ENCODE measurements at regions not wholly inside any gene's neighbourhood (a gene's known extent, or its start where the extent isn't known, plus 50 kb on each side); places are given as distances from the start of the nearest gene placed in this dataset.

DNA sequence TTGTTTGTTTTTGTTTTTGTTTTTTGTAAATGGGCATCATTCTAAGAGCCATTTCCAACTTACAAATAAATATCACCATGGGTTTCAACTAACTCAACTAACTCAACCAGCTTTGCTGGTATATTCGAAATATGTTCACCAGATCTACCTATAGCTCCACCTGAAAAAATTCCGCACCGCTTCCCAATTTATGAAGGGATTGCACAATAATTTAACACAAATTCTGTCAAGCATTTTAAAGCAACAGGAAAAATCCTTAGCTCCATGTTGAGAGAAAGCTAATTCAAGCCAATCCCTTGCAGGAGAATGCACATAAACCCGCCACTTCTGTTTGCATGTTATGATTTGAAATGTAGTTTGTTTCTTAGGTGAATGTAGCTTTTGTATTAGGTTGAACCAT, 417.8 kb downstream of the EFNB2 start:
- peak overlapping the region; percentile 40; the same call in 1 of the 2 replicates for H3K4me2 ChIP-seq (ENCODE audit: low read length)
- H3K27me3 ChIP-seq (ENCODE audit: insufficient read depth, low read length) = no peaks in the 10 kb centered on the region
- H2AFZ ChIP-seq (ENCODE audit: low read depth, low read length, poor library complexity, severe bottlenecking) = no peak overlapping the region
- H3K9me3 ChIP-seq (ENCODE audit: control insufficient read depth in 1 of 2, insufficient read depth in 1 of 2, low read depth in 1 of 2, low read length in 2 of 2) = no peaks in the 10 kb centered on the region
- H3K9ac ChIP-seq (ENCODE audit: low read length) = no peak overlapping the region
- no peaks in the 10 kb centered on the region for H3K36me3 ChIP-seq (ENCODE audit: control insufficient read depth in 1 of 2, insufficient read depth in 2 of 2, low read length in 2 of 2)
- ATAC-seq (no peak), DNase-seq (ENCODE audit: low read depth, low spot score) (no peak)
- peaks cover 7 to 29% of the 10 kb centered on the region in 2 experiments for H3K4me1 ChIP-seq (ENCODE audit: control insufficient read depth in 1 of 2, insufficient read depth in 2 of 2, low read length in 2 of 2)
- ChIA-PET POLR2A (no interaction called here), RAD21 (ENCODE audit: low non-redundant PET in 1 of 2, low total read pairs in 2 of 2, uncharacterized antibody in 2 of 2, unreplicated experiment in 2 of 2) (no interaction called here), CTCF (no interaction called here)
- H3K27ac ChIP-seq (ENCODE audit: low read depth, low read length) = no peak overlapping the region
- intact Hi-C loops (cut with micrococcal nuclease) = no loop called here
- no peaks in the 10 kb centered on the region for H4K20me1 ChIP-seq (ENCODE audit: insufficient read depth)
- H3K79me2 ChIP-seq (ENCODE audit: insufficient read depth, low read length) = no peaks in the 10 kb centered on the region
- TF ChIP-seq SIN3A (IDR thresholded peaks at IDR 0.05; ENCODE audit: low read depth) = no peak
- no peak for TF ChIP-seq ZBTB33 (IDR thresholded peaks at IDR 0.05; ENCODE audit: extremely low read depth, insufficient replicate concordance, low read length)
- TF ChIP-seq ZFX (IDR thresholded peaks at IDR 0.05) = no peak
- TF ChIP-seq YY1 (IDR thresholded peaks at IDR 0.05; ENCODE audit: extremely low read depth, insufficient replicate concordance, low read depth, low read length) = no peak
- no peak for TF ChIP-seq TCF7L2 (IDR thresholded peaks at IDR 0.05; ENCODE audit: borderline replicate concordance, extremely low read depth, insufficient read depth, insufficient read length)
- TF ChIP-seq JUND (IDR thresholded peaks at IDR 0.05) = no peak
- TF ChIP-seq ATF3 (IDR thresholded peaks at IDR 0.05) = no peak
- no peak for TF ChIP-seq EZH2phosphoT487 (IDR thresholded peaks at IDR 0.05; ENCODE audit: borderline replicate concordance)
- no peak for TF ChIP-seq ELF1 (IDR thresholded peaks at IDR 0.05; ENCODE audit: borderline replicate concordance, low read depth)
- TF ChIP-seq SRF (IDR thresholded peaks at IDR 0.05; ENCODE audit: low read depth) = no peak
- no peak for TF ChIP-seq CBX3 (IDR thresholded peaks at IDR 0.05; ENCODE audit: low read depth)
- TF ChIP-seq POLR2AphosphoS5 (IDR thresholded peaks at IDR 0.05; ENCODE audit: low read depth, low read length) = no peak
- no peak overlapping the region for H3K4me3 ChIP-seq (replicated peaks in 1 of 2; ENCODE audit: low read depth in 1 of 2, low read length in 2 of 2)
- no peaks in the 10 kb centered on the region for H3K9me2 ChIP-seq (ENCODE audit: insufficient read depth)
- no TSS peak for BruUV-seq (replicated peaks)

All from HCT116 (cell line).